Keratinocyte (primary cell): ENCODE measurements at regions not wholly inside any gene's neighbourhood (a gene's known extent, or its start where the extent isn't known, plus 50 kb on each side); places are given as distances from the start of the nearest gene placed in this dataset.

Source experiments
- DNase-seq: peaks from one replicate; pipeline ENCODE4 v3.0.0-alpha.2; 2011; ENCODE audit warnings: low read depth, missing footprints, low spot score
- FAIRE-seq: peaks from 2 replicates; lab custom pipeline; 2011; peaks lifted over from hg19 to GRCh38; lab: Jason Lieb, UNC
- H2AFZ ChIP-seq: 2 replicates; pipeline ENCODE4 v1.6.0; 2012; ENCODE audit warnings: low read length, control low read depth, inconsistent platforms; ENCODE audit not compliant: control insufficient read depth
- H3K27ac ChIP-seq: 2 replicates; pipeline ENCODE4 v1.5.1; 2011; ENCODE audit warnings: low read length; ENCODE audit not compliant: control insufficient read depth, insufficient read depth
- H3K27me3 ChIP-seq: 3 replicates; pipeline ENCODE4 v1.6.0; 2011; ENCODE audit warnings: low read length; ENCODE audit not compliant: control insufficient read depth, insufficient read depth; ENCODE audit errors: extremely low read depth
- H3K36me3 ChIP-seq, 2 experiments: 2 replicates in 1 of 2; 3 replicates in 1 of 2; pipeline ENCODE4 v1.5.1; 2011; ENCODE audit warnings: low read length in 2 of 2, mild to moderate bottlenecking in 1 of 2; ENCODE audit not compliant: control insufficient read depth in 2 of 2, insufficient read depth in 2 of 2; ENCODE audit errors: extremely low read depth in 1 of 2
- H3K4me1 ChIP-seq: 3 replicates; pipeline ENCODE4 v1.5.1; 2011; ENCODE audit warnings: low read length; ENCODE audit not compliant: control insufficient read depth, insufficient read depth; ENCODE audit errors: extremely low read depth
- H3K4me2 ChIP-seq: 3 replicates; pipeline ENCODE4 v1.6.0; 2011; ENCODE audit warnings: low read depth, low read length; ENCODE audit not compliant: control insufficient read depth, insufficient read depth; ENCODE audit errors: extremely low read depth
- H3K4me3 ChIP-seq, 3 experiments: fragments of 200-600 bp in 1 of 3; sonication (generic) in 1 of 3; 2 replicates in 2 of 3; 3 replicates in 1 of 3; pipeline ENCODE4 v1.5.1; 2011 to 2016; ENCODE audit warnings: low read length in 3 of 3, mild to moderate bottlenecking in 3 of 3, control low read depth in 2 of 3, inconsistent platforms in 1 of 3, low read depth in 1 of 3, mixed read lengths in 1 of 3, mixed run types in 1 of 3, moderate library complexity in 1 of 3; ENCODE audit not compliant: control insufficient read depth in 2 of 3, insufficient read depth in 2 of 3; ENCODE audit errors: extremely low read depth in 1 of 3
- H3K79me2 ChIP-seq: 2 replicates; pipeline ENCODE4 v1.6.0; 2012; ENCODE audit warnings: low read length; ENCODE audit not compliant: control insufficient read depth, insufficient read depth
- H3K9ac ChIP-seq: 3 replicates; pipeline ENCODE4 v1.6.0; 2011; ENCODE audit warnings: low read length; ENCODE audit not compliant: control insufficient read depth, insufficient read depth; ENCODE audit errors: extremely low read depth
- H3K9me1 ChIP-seq: 3 replicates; pipeline ENCODE4 v1.6.0; 2011; ENCODE audit warnings: low read length; ENCODE audit not compliant: control insufficient read depth, insufficient read depth; ENCODE audit errors: extremely low read depth
- H3K9me3 ChIP-seq: 2 replicates; pipeline ENCODE4 v1.5.1; 2012; ENCODE audit warnings: low read depth, low read length; ENCODE audit not compliant: control insufficient read depth
- H4K20me1 ChIP-seq: 3 replicates; pipeline ENCODE4 v1.6.0; 2011; ENCODE audit warnings: low read length; ENCODE audit not compliant: control insufficient read depth, insufficient read depth; ENCODE audit errors: extremely low read depth
- EZH2 ChIP-seq: IDR thresholded peaks from one replicate; pipeline ENCODE4 v1.6.1; 2012; ENCODE audit warnings: inconsistent platforms, mild to moderate bottlenecking, low read length, moderate library complexity
- dilution Hi-C: fragments of 300-500 bp; cut with MboI; formaldehyde crosslinking; loops from one replicate; pipeline ENCODE4 v1.7.0; 2020; ENCODE audit warnings: low sequenced_read_pairs; ENCODE audit not compliant: extremely low pct_ligation_motif_present
- TF ChIP-seq, protein P1 (sequence below), 3 experiments: IDR thresholded peaks in 1 of 3; conservative IDR thresholded peaks in 1 of 3; optimal IDR thresholded peaks in 1 of 3; 2 replicates in 2 of 3; 3 replicates in 1 of 3; pipeline versions ENCODE3 to v1.5.1; 2011; ENCODE audit warnings: low read length in 3 of 3, mild to moderate bottlenecking in 3 of 3, moderate library complexity in 2 of 3, control low read depth in 1 of 3, inconsistent platforms in 1 of 3; ENCODE audit not compliant: insufficient read depth in 2 of 3; ENCODE audit errors: extremely low read depth in 1 of 3

DNA sequence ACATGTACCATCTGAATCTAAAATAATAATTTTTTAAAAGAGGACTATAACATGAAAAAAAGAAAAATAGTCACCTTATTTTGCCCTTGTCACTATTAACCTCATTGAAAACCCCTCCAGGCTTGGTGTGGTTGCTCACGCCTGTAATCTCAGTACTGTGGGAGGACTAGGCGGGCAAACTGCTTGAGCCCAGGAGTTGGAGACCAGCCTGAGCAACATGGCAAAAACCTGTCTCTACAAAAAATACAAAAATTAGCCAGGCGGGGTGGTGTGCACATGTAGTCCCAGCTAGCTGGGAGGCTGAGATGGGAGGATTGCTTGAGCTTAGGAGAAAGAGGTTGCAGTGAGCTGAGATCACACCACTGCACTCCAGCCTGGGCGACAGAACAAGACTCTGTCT lies 126.3 kb upstream of the KRAS start:
- no peak overlapping the region for H3K4me3 ChIP-seq
- H4K20me1 ChIP-seq = no peaks in the 10 kb centered on the region
- H2AFZ ChIP-seq = no peak overlapping the region
- DNase-seq (no peak), FAIRE-seq (no peak)
- dilution Hi-C loops = no loop called here
- H3K4me2 ChIP-seq = no peak overlapping the region
- H3K4me1 ChIP-seq = peaks cover 21% of the 10 kb centered on the region
- no peak overlapping the region for H3K27ac ChIP-seq
- no peak overlapping the region for H3K9ac ChIP-seq
- H3K79me2 ChIP-seq = no peaks in the 10 kb centered on the region
- no peaks in the 10 kb centered on the region for H3K27me3 ChIP-seq
- H3K36me3 ChIP-seq = no peaks in the 10 kb centered on the region
- H3K9me1 ChIP-seq = no peaks in the 10 kb centered on the region
- no peak for TF ChIP-seq EZH2
- TF ChIP-seq, protein P1, sequence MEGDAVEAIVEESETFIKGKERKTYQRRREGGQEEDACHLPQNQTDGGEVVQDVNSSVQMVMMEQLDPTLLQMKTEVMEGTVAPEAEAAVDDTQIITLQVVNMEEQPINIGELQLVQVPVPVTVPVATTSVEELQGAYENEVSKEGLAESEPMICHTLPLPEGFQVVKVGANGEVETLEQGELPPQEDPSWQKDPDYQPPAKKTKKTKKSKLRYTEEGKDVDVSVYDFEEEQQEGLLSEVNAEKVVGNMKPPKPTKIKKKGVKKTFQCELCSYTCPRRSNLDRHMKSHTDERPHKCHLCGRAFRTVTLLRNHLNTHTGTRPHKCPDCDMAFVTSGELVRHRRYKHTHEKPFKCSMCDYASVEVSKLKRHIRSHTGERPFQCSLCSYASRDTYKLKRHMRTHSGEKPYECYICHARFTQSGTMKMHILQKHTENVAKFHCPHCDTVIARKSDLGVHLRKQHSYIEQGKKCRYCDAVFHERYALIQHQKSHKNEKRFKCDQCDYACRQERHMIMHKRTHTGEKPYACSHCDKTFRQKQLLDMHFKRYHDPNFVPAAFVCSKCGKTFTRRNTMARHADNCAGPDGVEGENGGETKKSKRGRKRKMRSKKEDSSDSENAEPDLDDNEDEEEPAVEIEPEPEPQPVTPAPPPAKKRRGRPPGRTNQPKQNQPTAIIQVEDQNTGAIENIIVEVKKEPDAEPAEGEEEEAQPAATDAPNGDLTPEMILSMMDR (optimal IDR thresholded peaks at IDR 0.05 in 1 of 3, IDR thresholded peaks at IDR 0.05 in 1 of 3, conservative IDR thresholded peaks at IDR 0.05 in 1 of 3; ENCODE audit: extremely low read depth in 1 of 3, insufficient read depth in 2 of 3, low read length in 3 of 3) = no peak
- H3K9me3 ChIP-seq = no peaks in the 10 kb centered on the region

DNA sequence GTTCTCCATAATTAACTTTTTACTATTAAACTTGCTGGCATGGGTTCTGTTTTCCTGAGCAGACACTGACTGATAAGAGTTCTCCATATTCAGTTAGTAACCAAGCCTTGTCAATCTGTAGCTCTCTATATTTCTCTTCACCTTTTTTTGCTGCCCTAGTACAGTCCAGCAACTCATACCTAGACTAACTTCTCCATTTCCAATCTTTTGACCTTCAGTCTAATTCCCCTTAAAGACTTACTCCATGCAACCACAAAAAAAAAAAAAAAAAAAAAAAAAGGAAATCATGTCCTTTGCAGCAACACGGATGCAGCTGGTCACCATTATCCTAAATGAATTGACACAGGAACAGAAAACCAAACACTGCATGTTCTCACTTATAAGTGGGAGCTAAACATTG lies 125.7 kb upstream of the KRAS start:
- no peaks in the 10 kb centered on the region for H3K36me3 ChIP-seq
- H4K20me1 ChIP-seq = no peaks in the 10 kb centered on the region
- no peaks in the 10 kb centered on the region for H3K9me3 ChIP-seq
- H3K27me3 ChIP-seq = no peaks in the 10 kb centered on the region
- no peak overlapping the region for H2AFZ ChIP-seq
- no peak overlapping the region for H3K27ac ChIP-seq
- no peak overlapping the region for H3K4me2 ChIP-seq
- no peaks in the 10 kb centered on the region for H3K79me2 ChIP-seq
- no peak overlapping the region for H3K9ac ChIP-seq
- FAIRE-seq (no peak), DNase-seq (no peak)
- dilution Hi-C loops = no loop called here
- no peak overlapping the region for H3K4me3 ChIP-seq
- H3K4me1 ChIP-seq = peaks cover 21% of the 10 kb centered on the region
- no peaks in the 10 kb centered on the region for H3K9me1 ChIP-seq
- no peak for TF ChIP-seq EZH2
- TF ChIP-seq, protein P1 (optimal IDR thresholded peaks at IDR 0.05 in 1 of 3, IDR thresholded peaks at IDR 0.05 in 1 of 3, conservative IDR thresholded peaks at IDR 0.05 in 1 of 3; ENCODE audit: extremely low read depth in 1 of 3, insufficient read depth in 2 of 3, low read length in 3 of 3) = no peak
